Thyroid gland (tissue), 4 donors: ENCODE measurements at regions not wholly inside any gene's neighbourhood (a gene's known extent, or its start where the extent isn't known, plus 50 kb on each side); places are given as distances from the start of the nearest gene placed in this dataset.
"Not testable (repeated sequence)": the region's sequence is repeated elsewhere in the genome, so short reads cannot be mapped to it uniquely, and the experiment has no call there.

Source experiments
- POLR2A ChIP-seq, 2 donors: fragments of 450-650 bp; IDR thresholded peaks; one replicate each; pipeline ENCODE4 v1.6.1; 2017; ENCODE audit warnings: antibody characterized with exemption in 2 of 2, mild to moderate bottlenecking in 2 of 2, moderate library complexity in 1 of 2
- TF ChIP-seq, protein P1 (sequence below), 6 experiments: fragments of 200-600 bp in 3 of 6; fragments of 450-650 bp in 3 of 6; sonication (generic) in 3 of 6; IDR thresholded peaks; one replicate each; pipeline ENCODE4 v1.5.1; 2016 to 2019; ENCODE audit warnings: antibody characterized with exemption in 6 of 6, mild to moderate bottlenecking in 2 of 6, inconsistent platforms in 1 of 6, moderate library complexity in 1 of 6

GRCh38 chr20:26058446-26058845 lies 361.8 kb upstream of the ZNF337 start:
- not testable (repeated sequence) for TF ChIP-seq POLR2A (IDR thresholded peaks at IDR 0.05)
- TF ChIP-seq, protein P1, sequence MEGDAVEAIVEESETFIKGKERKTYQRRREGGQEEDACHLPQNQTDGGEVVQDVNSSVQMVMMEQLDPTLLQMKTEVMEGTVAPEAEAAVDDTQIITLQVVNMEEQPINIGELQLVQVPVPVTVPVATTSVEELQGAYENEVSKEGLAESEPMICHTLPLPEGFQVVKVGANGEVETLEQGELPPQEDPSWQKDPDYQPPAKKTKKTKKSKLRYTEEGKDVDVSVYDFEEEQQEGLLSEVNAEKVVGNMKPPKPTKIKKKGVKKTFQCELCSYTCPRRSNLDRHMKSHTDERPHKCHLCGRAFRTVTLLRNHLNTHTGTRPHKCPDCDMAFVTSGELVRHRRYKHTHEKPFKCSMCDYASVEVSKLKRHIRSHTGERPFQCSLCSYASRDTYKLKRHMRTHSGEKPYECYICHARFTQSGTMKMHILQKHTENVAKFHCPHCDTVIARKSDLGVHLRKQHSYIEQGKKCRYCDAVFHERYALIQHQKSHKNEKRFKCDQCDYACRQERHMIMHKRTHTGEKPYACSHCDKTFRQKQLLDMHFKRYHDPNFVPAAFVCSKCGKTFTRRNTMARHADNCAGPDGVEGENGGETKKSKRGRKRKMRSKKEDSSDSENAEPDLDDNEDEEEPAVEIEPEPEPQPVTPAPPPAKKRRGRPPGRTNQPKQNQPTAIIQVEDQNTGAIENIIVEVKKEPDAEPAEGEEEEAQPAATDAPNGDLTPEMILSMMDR (IDR thresholded peaks at IDR 0.05) = not testable (repeated sequence)
